Activated T-cell treated with anti-CD3 and anti-CD28 coated beads, Interleukin-2, amount 50 U/mL, for 4 hours (primary cell): ENCODE measurements at regions not wholly inside any gene's neighbourhood (a gene's known extent, or its start where the extent isn't known, plus 50 kb on each side); places are given as distances from the start of the nearest gene placed in this dataset.

Source experiments
- ATAC-seq, 2 donors: fragments of 200-7000 bp; cut with Tn5 transposase; one replicate each; pipeline ENCODE4 v1.10.0; 2021
- DNase-seq: peaks from one replicate; pipeline ENCODE4 v3.0.0-alpha.2; 2020
- H3K27me3 Mint-ChIP-seq: one replicate; pipeline ENCODE4 v1.8.0; 2021; ENCODE audit warnings: low read depth, mixed read lengths
- H3K36me3 Mint-ChIP-seq: one replicate; pipeline ENCODE4 v1.8.0; 2022; ENCODE audit warnings: mixed read lengths; ENCODE audit not compliant: insufficient read depth
- H3K4me1 Mint-ChIP-seq: one replicate; pipeline ENCODE4 v1.8.0; 2021; ENCODE audit warnings: low read depth, mixed read lengths
- H3K4me3 Mint-ChIP-seq: one replicate; pipeline ENCODE4 v1.8.0; 2021; ENCODE audit warnings: mild to moderate bottlenecking, moderate library complexity, mixed read lengths
- H3K9me3 Mint-ChIP-seq: one replicate; pipeline ENCODE4 v1.8.0; 2021; ENCODE audit warnings: mixed read lengths

DNA sequence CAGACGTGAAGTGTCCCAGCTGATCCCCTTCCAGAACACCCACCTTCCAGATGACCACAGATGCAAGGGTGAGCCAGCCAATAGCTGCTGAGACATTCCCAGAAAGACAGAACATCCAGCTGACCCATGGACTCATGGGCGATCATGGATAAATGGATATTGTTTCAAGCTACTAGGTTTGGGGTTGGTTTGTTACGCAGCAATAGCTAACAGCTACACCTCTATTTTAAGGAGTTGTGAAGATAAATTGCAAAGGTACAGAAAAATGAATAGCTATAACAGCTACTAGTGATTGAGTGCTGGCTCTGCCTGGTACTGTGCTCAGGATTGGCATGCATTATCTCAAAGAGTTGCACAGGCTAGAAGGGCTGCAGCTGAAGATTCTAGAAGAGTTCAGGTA lies 122.5 kb downstream of the MIAT start:
- DNase-seq (no peak), ATAC-seq (no peak)
- Mint-ChIP-seq H3K4me3 (no peak overlapping the region), H3K4me1 (no peaks in the 10 kb centered on the region), H3K36me3 (peaks cover 80% of the 10 kb centered on the region), H3K9me3 (no peaks in the 10 kb centered on the region), H3K27me3 (no peaks in the 10 kb centered on the region)

DNA sequence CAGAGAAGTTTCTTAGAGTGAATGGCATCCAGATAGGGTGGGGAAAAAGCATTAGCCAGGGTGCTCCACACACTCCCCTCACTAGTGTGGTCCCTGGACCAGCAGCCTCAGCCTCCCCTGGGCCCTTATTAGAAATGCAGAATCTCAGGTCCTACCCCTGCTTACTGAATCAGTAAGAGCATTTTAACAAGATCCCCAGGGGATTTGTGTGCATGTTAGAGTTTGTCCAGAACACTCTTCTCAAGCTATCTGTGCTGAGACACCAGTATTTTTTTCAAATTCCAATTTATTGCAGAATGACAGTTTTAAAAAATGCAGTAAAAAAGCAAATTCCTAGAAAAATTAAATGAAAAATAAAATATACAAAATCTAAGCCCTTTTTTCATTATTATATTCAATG lies 123.1 kb downstream of the MIAT start:
- DNase-seq (no peak), ATAC-seq (no peak)
- no peaks in the 10 kb centered on the region for H3K27me3 Mint-ChIP-seq
- no peak overlapping the region for H3K4me3 Mint-ChIP-seq
- H3K9me3 Mint-ChIP-seq = no peaks in the 10 kb centered on the region
- peaks cover under 1% of the 10 kb centered on the region for H3K4me1 Mint-ChIP-seq
- H3K36me3 Mint-ChIP-seq = peaks cover 80% of the 10 kb centered on the region

DNA sequence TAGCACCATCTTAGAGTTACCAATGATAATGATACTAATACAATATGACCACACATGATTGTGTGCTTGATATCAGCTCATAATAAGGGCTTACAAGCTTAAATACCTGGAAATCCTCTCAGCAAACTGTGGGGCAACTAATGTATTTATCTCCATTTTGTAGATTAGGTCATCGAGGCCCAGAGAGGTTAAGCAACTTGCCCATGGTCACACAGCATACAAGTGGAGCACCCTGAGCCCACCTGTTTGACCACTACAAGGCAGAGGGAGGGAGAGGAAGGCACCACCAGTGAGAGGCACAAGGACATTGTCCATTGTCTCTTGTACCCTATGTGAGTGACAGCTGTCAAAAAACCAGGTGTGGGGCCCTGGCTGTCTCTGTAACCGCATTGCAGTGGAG lies 123.7 kb downstream of the MIAT start:
- H3K4me1 Mint-ChIP-seq = peaks cover 2% of the 10 kb centered on the region
- no peak for DNase-seq
- ATAC-seq = no peak
- peaks cover 75% of the 10 kb centered on the region for H3K36me3 Mint-ChIP-seq
- H3K27me3 Mint-ChIP-seq = no peaks in the 10 kb centered on the region
- no peak overlapping the region for H3K4me3 Mint-ChIP-seq
- no peaks in the 10 kb centered on the region for H3K9me3 Mint-ChIP-seq

DNA sequence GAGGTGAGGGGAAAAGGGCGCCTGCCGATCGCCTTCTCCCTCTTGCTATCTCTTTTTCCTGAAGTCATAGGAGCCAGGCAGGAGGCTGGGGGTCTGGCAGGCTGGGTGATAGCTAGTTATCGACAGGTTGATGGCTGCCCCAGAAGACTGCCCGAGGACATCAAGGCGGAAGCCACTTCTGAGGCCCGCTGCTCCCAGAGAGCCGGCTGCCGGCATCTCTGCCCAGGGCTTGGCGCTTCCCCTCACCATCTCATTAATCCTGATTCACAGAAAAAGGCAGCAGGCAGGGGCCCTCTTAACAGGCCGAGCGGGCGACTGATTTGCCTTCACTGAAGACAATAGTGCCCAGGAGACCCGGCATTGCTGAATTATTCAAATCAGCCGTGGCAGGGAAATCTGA lies 124.2 kb downstream of the MIAT start:
- no peak overlapping the region for H3K4me3 Mint-ChIP-seq
- peaks cover 72% of the 10 kb centered on the region for H3K36me3 Mint-ChIP-seq
- ATAC-seq (no peak), DNase-seq (no peak)
- H3K9me3 Mint-ChIP-seq = no peaks in the 10 kb centered on the region
- H3K27me3 Mint-ChIP-seq = no peaks in the 10 kb centered on the region
- H3K4me1 Mint-ChIP-seq = peaks cover 2% of the 10 kb centered on the region

DNA sequence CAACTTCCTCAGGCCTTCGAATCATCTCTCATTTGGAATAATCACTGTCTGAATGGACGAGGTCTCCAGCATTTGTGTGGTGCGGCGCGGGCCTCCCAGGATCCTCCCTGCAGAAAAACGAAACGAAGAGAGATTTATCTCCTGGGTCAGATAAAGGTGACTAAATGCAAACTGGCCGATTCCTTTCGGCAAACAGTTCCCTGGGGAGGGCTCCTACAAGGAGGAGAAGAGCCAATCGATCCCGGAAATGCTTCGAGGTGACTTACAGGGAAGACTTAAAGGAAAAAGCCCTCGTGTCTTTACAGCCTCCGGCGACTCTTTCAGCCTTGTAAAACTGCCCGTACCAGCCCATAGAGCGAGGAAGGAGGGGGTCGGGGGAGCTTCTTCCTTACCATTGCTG lies 126.5 kb downstream of the MIAT start:
- Mint-ChIP-seq H3K4me3 (no peak overlapping the region), H3K36me3 (peaks cover 55% of the 10 kb centered on the region), H3K27me3 (no peaks in the 10 kb centered on the region), H3K4me1 (peaks cover 2% of the 10 kb centered on the region), H3K9me3 (no peaks in the 10 kb centered on the region)
- DNase-seq (no peak), ATAC-seq (no peak)

DNA sequence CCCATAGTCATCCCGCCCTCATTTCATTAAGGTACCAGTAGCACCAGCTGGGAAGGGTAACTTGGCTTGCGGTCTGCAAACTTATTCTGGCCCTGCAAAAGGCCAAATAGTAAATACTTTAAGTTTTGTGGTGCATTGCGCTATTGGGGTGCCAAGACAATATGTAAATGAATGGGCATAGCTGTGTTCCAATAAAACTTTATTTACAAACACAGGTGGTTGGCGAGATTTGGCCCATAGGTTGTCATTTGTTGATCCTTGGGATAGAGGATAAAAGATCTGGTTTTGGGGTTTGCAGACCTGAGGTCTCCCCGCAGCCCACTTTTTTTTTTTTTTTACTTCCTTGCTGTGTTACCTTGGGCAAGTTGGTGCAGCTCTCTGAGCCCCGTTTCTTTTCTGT lies 127.4 kb downstream of the MIAT start:
- ATAC-seq = no peak
- no peaks in the 10 kb centered on the region for H3K27me3 Mint-ChIP-seq
- H3K4me3 Mint-ChIP-seq = no peak overlapping the region
- H3K4me1 Mint-ChIP-seq = peaks cover 2% of the 10 kb centered on the region
- no peak for DNase-seq
- peaks cover 51% of the 10 kb centered on the region for H3K36me3 Mint-ChIP-seq
- H3K9me3 Mint-ChIP-seq = no peaks in the 10 kb centered on the region

DNA sequence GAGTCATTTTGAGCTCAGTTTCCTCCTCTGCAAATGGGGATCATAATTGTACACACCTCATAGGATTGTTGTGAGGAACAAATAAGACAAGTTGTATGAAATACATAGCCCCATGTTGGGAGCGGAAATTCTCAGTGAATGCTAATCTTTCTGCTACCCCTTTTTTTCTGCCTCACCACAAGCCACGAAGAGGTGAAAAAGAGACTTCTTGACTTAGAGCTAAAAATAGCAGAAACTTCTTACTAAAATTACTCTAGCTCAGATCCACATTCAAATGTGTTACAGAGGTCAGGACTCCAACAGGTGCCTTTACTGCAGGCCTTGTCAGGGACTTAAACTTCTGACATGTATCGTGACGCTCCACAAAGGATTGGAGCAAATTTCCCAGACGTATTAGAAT lies 128.5 kb downstream of the MIAT start:
- Mint-ChIP-seq H3K36me3 (peaks cover 53% of the 10 kb centered on the region), H3K4me1 (peaks cover 2% of the 10 kb centered on the region), H3K27me3 (no peaks in the 10 kb centered on the region), H3K4me3 (no peak overlapping the region), H3K9me3 (no peaks in the 10 kb centered on the region)
- DNase-seq = no peak
- ATAC-seq = no peak

DNA sequence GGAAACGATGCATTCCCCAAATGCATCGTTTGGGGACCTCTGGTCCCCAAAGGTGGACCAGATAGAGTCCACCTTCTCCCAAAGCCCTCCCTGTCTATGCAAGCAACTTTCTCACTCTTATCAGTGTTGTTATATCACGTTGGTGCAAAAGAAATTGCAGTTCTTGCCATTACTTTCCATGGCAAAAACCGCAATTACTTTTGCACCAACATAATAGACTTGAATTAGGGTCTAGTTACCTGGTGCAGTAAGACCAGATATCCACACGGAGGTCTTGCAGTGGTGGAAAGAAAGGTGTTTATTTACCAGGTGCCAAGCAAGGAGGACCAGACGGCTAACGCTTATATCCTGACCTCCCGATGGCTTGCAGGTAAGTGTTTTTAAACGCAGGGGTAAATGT lies 129.0 kb downstream of the MIAT start:
- no peak for DNase-seq
- Mint-ChIP-seq H3K4me1 (peaks cover 2% of the 10 kb centered on the region), H3K27me3 (no peaks in the 10 kb centered on the region), H3K9me3 (no peaks in the 10 kb centered on the region), H3K36me3 (peaks cover 54% of the 10 kb centered on the region), H3K4me3 (no peak overlapping the region)
- ATAC-seq = no peak

DNA sequence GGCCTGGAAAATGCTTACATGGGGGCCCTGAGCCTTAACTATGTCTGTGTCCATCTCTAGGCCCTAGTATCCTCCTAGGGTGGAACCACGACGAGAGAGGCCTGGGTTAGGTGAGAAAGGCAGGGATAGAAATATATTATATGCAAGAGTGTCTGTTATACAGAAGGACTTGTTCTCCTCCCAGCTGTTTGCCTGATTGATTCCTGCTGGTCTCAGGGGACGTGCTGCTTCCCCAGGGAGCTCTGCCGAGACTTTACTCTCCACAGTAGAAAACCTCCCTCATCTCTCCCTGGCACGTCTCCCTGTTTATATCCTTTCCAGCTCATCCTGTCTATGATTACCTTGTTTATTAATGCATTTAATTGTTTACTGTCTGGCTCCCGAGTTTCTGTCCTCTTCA lies 132.6 kb downstream of the MIAT start:
- H3K4me1 Mint-ChIP-seq = peaks cover 2% of the 10 kb centered on the region
- ATAC-seq (no peak), DNase-seq (no peak)
- H3K36me3 Mint-ChIP-seq = peaks cover 59% of the 10 kb centered on the region
- H3K27me3 Mint-ChIP-seq = no peaks in the 10 kb centered on the region
- no peak overlapping the region for H3K4me3 Mint-ChIP-seq
- H3K9me3 Mint-ChIP-seq = no peaks in the 10 kb centered on the region

DNA sequence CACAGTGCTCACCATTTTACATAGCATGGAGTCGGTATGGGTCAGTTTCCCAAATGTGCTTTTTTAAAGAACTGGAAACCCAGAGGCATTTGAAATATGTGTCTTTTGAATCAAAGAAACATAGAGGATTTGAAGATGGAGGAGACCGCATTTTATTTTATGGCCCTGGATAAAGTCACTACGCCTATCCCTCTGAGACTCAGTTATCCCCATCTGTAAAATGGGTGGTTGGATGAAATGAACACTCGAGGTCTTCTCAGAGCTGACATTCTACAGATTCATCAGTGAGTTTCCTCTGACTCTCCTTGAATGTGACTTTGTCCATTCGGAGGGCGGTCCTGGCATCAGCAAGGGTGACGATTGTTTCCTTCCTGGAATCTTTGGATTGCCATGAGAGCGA lies 135.1 kb downstream of the MIAT start:
- H3K4me1 Mint-ChIP-seq = no peaks in the 10 kb centered on the region
- no peak for ATAC-seq
- no peaks in the 10 kb centered on the region for H3K9me3 Mint-ChIP-seq
- no peak overlapping the region for H3K4me3 Mint-ChIP-seq
- no peak for DNase-seq
- H3K27me3 Mint-ChIP-seq = no peaks in the 10 kb centered on the region
- H3K36me3 Mint-ChIP-seq = peaks cover 55% of the 10 kb centered on the region

DNA sequence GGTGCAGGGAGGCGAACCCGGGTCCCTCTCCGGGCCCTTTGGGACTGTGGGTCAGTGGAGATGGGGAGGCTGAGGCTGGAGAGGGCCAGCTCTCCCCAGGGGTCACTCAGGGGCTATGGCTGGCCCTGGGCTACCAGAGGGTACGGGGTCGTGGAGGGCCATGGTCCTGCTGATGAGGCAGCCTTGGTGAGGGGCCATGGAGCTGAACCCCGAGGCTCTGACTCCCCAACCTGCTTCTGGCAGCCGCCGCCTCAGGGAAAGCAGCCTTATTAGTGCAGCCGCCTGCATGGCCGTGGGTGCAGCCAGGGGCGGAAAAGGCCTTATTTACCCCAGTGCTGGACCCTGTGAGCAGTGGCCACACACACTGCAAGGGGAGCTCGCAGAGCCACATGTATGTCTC lies 139.4 kb downstream of the MIAT start:
- Mint-ChIP-seq H3K27me3 (no peaks in the 10 kb centered on the region), H3K36me3 (peaks cover 32% of the 10 kb centered on the region), H3K4me3 (no peak overlapping the region), H3K9me3 (no peaks in the 10 kb centered on the region), H3K4me1 (no peaks in the 10 kb centered on the region)
- no peak for ATAC-seq
- DNase-seq = no peak

DNA sequence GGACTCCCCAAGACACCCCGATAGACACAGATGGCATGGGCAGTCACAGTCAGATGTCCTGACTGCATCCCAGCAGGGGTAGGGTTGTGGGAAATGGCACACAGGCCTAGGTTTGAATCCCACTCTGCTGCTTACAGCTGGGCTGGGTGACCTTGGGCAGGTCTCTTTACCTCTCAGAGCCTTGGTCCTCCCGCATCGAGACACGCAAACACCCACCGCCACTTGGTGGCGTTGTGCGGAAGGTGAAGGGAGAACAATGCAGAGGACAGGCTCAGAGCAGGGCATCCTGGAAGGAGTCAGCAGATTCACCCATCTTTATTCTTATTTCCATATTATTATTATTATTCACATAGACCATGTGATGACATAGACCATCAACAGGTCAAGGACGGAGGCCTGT lies 140.5 kb downstream of the MIAT start:
- ATAC-seq (no peak), DNase-seq (no peak)
- H3K4me3 Mint-ChIP-seq = no peak overlapping the region
- H3K4me1 Mint-ChIP-seq = no peaks in the 10 kb centered on the region
- H3K9me3 Mint-ChIP-seq = no peaks in the 10 kb centered on the region
- H3K36me3 Mint-ChIP-seq = peaks cover 23% of the 10 kb centered on the region
- no peaks in the 10 kb centered on the region for H3K27me3 Mint-ChIP-seq

DNA sequence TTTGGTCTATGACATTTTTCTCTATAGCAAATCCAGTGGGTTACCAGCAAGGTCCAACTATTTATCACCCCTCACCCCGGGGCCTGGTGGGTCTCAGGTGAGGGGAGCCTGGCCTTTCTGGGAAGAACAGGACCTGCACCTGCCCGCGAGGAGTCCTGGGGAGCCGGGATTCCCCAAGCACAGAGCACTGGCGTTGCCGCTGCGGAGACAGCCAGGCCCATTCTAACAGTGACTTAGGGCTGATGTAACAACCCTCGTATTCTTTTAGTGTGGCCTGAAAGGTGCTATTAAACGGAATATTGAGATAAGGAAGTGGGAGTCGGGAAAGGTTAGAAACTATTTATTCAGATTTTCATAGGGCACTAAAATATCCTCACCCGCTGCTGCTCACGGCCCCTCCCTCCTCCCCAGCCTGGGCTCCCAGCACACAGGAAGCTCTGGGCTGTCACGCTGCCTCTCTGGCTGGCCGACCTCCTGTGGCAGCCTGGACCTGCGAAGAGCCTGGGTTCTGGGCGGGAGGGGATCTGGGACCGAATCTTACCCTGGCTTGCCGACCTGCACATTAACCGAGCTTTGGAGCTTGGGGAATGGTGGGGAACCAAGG lies 141.2 kb downstream of the MIAT start:
- no peaks in the 10 kb centered on the region for H3K9me3 Mint-ChIP-seq
- no peak overlapping the region for H3K4me3 Mint-ChIP-seq
- DNase-seq (no peak), ATAC-seq (no peak)
- no peaks in the 10 kb centered on the region for H3K4me1 Mint-ChIP-seq
- peaks cover 17% of the 10 kb centered on the region for H3K36me3 Mint-ChIP-seq
- no peaks in the 10 kb centered on the region for H3K27me3 Mint-ChIP-seq

DNA sequence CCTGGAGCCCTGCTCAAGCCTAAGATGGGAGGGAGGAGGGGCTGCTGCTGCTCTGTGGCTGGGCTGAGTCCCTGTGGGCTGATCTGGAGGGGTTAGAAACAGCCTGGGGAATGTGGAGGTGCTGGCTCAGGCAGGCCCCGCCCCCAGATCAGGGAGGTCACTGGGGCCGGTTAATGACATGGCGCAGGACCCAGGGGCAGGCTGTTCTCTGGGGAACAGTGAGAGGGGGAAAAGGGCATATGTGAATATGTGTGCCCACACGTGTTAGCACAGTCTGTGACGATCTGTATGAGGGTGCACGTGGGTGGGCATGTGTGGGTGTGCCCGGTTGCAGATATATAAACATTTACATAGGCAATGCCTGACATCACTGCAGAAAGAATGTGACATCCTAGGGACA lies 143.5 kb downstream of the MIAT start:
- H3K9me3 Mint-ChIP-seq = no peaks in the 10 kb centered on the region
- peaks cover under 1% of the 10 kb centered on the region for H3K36me3 Mint-ChIP-seq
- DNase-seq (no peak), ATAC-seq (no peak)
- H3K27me3 Mint-ChIP-seq = no peaks in the 10 kb centered on the region
- no peak overlapping the region for H3K4me3 Mint-ChIP-seq
- no peaks in the 10 kb centered on the region for H3K4me1 Mint-ChIP-seq

DNA sequence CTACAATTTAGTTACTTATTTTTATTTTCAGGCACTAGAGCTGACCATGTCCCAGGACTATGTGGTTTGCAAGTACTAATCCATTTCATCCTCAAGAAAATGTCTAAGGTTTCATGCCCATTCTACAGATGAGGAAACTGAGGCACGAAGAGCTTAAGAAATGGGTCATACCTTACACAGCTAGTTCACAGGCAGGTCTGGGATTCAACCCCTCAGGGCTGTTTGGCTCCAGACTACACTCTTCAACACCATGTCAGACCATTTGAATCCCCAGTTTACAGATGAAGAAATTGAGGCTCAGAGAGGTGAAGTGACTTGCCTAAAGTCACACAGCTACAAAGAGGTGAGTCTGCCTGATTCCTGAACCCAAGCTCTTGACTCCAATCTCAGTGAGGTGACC lies 144.1 kb downstream of the MIAT start:
- DNase-seq (no peak), ATAC-seq (no peak)
- Mint-ChIP-seq H3K27me3 (no peaks in the 10 kb centered on the region), H3K4me3 (no peak overlapping the region), H3K4me1 (no peaks in the 10 kb centered on the region), H3K9me3 (no peaks in the 10 kb centered on the region), H3K36me3 (no peaks in the 10 kb centered on the region)

DNA sequence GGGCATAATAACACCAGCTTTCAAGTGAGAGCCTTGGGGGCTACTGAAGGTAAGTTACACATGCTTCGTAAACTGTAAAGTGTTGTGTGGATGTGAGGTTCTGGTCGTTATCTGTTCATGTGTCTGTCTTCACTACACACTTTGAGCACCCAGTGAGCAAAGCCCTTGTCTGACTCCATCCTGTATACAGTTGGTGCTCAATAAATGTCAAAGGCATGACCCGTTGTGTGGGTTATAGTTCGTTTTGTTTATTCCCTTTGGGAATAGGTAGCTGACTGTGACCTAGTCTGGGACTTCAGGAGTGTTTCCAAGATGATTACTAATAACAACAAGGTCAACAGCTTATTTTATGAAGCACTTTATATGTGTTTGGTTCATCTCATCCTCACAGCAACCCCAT lies 146.9 kb downstream of the MIAT start:
- DNase-seq = no peak
- Mint-ChIP-seq H3K27me3 (no peaks in the 10 kb centered on the region), H3K9me3 (no peaks in the 10 kb centered on the region), H3K36me3 (no peaks in the 10 kb centered on the region), H3K4me3 (no peak overlapping the region), H3K4me1 (no peaks in the 10 kb centered on the region)
- ATAC-seq = no peak
